KOPT-K1 (cell line): ENCODE measurements at regions not wholly inside any gene's neighbourhood (a gene's known extent, or its start where the extent isn't known, plus 50 kb on each side); places are given as distances from the start of the nearest gene placed in this dataset.
"Not testable (repeated sequence)": the region's sequence is repeated elsewhere in the genome, so short reads cannot be mapped to it uniquely, and the experiment has no call there.

Experiments
- H3K27ac ChIP-seq: fragments of 200-600 bp; sonication (generic); 2 replicates; pipeline ENCODE4 v1.5.1; 2016; ENCODE audit warnings: antibody characterized with exemption, mild to moderate bottlenecking, low read depth, low read length; ENCODE audit not compliant: poor library complexity, severe bottlenecking
- H3K36me3 ChIP-seq: fragments of 200-600 bp; sonication (generic); 2 replicates; pipeline ENCODE4 v1.5.1; 2017; ENCODE audit warnings: antibody characterized with exemption, mild to moderate bottlenecking, low read length, moderate library complexity; ENCODE audit not compliant: insufficient read depth
- H3K9me3 ChIP-seq: fragments of 200-600 bp; sonication (generic); 2 replicates; pipeline ENCODE4 v1.5.1; 2017; ENCODE audit warnings: antibody characterized with exemption, low read length, mild to moderate bottlenecking; ENCODE audit not compliant: insufficient read depth, poor library complexity, severe bottlenecking

- Histone ChIP-seq H3K36me3 (no peaks in the 10 kb centered on the region), H3K27ac (no peak overlapping the region), H3K9me3 (no peaks in the 10 kb centered on the region)
Observed at GRCh38 chr15:62254137-62254934, 89.3 kb upstream of the C2CD4B start.

GRCh38 chr15:62256430-62256829 is 91.3 kb upstream of the C2CD4B start:
- H3K27ac ChIP-seq, H3K36me3 ChIP-seq, H3K9me3 ChIP-seq: not testable (repeated sequence)

- Histone ChIP-seq H3K36me3 (no peaks in the 10 kb centered on the region), H3K27ac (no peak overlapping the region), H3K9me3 (peaks cover 19% of the 10 kb centered on the region)
Observed at GRCh38 chr15:62257996-62258521, 93.0 kb upstream of the C2CD4B start.

GRCh38 chr15:62262305-62262941 is 97.3 kb upstream of the C2CD4B start:
- Histone ChIP-seq H3K9me3 (peaks cover 37% of the 10 kb centered on the region), H3K27ac (no peak overlapping the region), H3K36me3 (no peaks in the 10 kb centered on the region)

- no peaks in the 10 kb centered on the region for H3K36me3 ChIP-seq
- no peak overlapping the region for H3K27ac ChIP-seq
- H3K9me3 ChIP-seq = peaks cover 55% of the 10 kb centered on the region
Observed at GRCh38 chr15:62264196-62264595, 99.1 kb upstream of the C2CD4B start.

DNA sequence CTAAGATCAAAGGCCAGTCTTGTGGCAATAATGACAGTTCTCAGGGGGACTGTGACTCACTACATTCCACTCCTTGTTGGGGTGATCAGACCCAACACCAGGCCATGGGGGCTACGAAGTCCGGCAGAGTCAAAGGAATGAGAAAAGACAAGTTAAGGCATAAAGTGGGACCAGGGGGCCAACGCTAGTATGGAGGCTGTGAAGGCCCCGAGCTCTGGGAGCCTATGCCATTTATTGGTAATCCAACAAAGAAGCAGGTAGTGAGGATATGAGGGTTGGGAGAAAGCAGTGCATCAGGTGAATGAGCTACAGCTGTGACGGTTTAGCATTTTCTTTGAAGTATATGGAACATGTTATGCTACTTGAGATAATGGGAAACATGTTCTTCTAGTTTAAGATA is 104.4 kb upstream of the C2CD4B start:
- Histone ChIP-seq H3K36me3 (no peaks in the 10 kb centered on the region), H3K27ac (no peak overlapping the region), H3K9me3 (peaks cover 45% of the 10 kb centered on the region)

GRCh38 chr15:62270216-62270921 is 105.3 kb upstream of the C2CD4B start:
- no peaks in the 10 kb centered on the region for H3K36me3 ChIP-seq
- peaks cover 45% of the 10 kb centered on the region for H3K9me3 ChIP-seq

GRCh38 chr15:62272290-62272689 is 107.2 kb upstream of the C2CD4B start:
- H3K9me3 ChIP-seq = peaks cover 36% of the 10 kb centered on the region
- no peaks in the 10 kb centered on the region for H3K36me3 ChIP-seq
- H3K27ac ChIP-seq = no peak overlapping the region

More at GRCh38 chr15:62270216-62270921, 105.3 kb upstream of the C2CD4B start:
- H3K27ac ChIP-seq = no peak overlapping the region

DNA sequence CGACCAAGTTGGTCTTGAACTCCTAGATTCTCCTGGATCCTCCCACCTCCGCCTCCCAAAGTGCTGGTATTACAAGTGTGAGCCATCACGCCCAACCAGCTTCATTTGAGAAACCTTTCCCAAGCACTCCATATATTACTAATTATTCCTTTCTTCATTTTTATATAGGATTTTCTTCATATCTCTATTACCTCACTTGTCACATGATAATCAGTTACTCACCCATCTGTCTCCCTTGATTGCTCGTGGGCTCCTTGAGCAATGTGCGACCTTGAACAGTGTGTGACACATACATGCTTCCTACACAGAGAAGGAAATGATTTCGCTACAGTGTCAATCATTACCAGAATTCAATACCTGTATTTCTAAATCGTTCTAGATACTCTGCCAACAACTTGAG is 110.7 kb upstream of the C2CD4B start:
- H3K36me3 ChIP-seq = no peaks in the 10 kb centered on the region
- H3K9me3 ChIP-seq = peaks cover under 1% of the 10 kb centered on the region
- H3K27ac ChIP-seq = no peak overlapping the region

GRCh38 chr15:62277816-62278394 is 112.8 kb upstream of the C2CD4B start:
- H3K36me3 ChIP-seq = no peaks in the 10 kb centered on the region
- no peak overlapping the region for H3K27ac ChIP-seq
- no peaks in the 10 kb centered on the region for H3K9me3 ChIP-seq

DNA sequence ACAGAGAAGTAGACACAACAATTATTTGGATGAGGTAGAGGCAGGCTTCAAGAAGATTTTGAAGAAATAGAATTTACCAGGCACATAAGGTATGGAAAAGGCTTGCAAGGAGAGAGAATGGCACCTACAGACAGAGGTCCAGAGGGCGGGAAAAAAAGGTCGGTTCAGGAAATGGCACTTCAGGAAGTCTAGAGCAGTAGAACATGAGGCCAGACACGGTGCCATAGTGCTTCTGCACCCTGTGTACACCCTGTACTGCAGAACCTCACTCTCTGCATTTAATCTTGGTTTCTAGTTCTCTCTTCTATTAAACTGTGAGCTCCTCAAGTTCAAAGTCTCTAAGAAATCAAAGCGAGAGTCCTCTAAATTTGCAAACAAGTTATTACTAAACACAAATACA is 113.4 kb upstream of the C2CD4B start:
- Histone ChIP-seq H3K27ac (no peak overlapping the region), H3K9me3 (no peaks in the 10 kb centered on the region), H3K36me3 (no peaks in the 10 kb centered on the region)

- Histone ChIP-seq H3K27ac (no peak overlapping the region), H3K9me3 (no peaks in the 10 kb centered on the region), H3K36me3 (no peaks in the 10 kb centered on the region)
Observed at GRCh38 chr15:62279041-62279440, 114.0 kb upstream of the C2CD4B start.

GRCh38 chr15:62280625-62281024 is 115.5 kb upstream of the C2CD4B start:
- H3K27ac ChIP-seq = no peak overlapping the region
- no peaks in the 10 kb centered on the region for H3K9me3 ChIP-seq
- H3K36me3 ChIP-seq = no peaks in the 10 kb centered on the region

- H3K27ac ChIP-seq, H3K9me3 ChIP-seq, H3K36me3 ChIP-seq: not testable (repeated sequence)
Observed at GRCh38 chr15:62281801-62282200, 116.7 kb upstream of the C2CD4B start.
